Endothelial cell of umbilical vein (primary cell): ENCODE measurements at regions not wholly inside any gene's neighbourhood (a gene's known extent, or its start where the extent isn't known, plus 50 kb on each side); places are given as distances from the start of the nearest gene placed in this dataset.

Experiments
- EZH2 ChIP-seq: IDR thresholded peaks from 2 replicates; pipeline ENCODE4 v1.6.1; 2012; ENCODE audit warnings: borderline replicate concordance, low read depth, mild to moderate bottlenecking, moderate library complexity, low read length, inconsistent platforms; ENCODE audit not compliant: severe bottlenecking
- GATA2 ChIP-seq: IDR thresholded peaks from 2 replicates; pipeline ENCODE4 v1.7.0; 2011; ENCODE audit warnings: low read depth, mild to moderate bottlenecking, moderate library complexity, mixed read lengths, low read length; ENCODE audit not compliant: insufficient read length, insufficient read depth
- POLR2A ChIP-seq: IDR thresholded peaks from 2 replicates; pipeline ENCODE4 v1.6.1; 2012; ENCODE audit warnings: low read depth, mild to moderate bottlenecking, control low read depth, low read length
- POLR2AphosphoS5 ChIP-seq: IDR thresholded peaks from 2 replicates; pipeline ENCODE4 v1.6.1; 2012; ENCODE audit warnings: low read depth, mild to moderate bottlenecking, control low read depth, low read length, moderate library complexity; ENCODE audit not compliant: insufficient read depth
- TF ChIP-seq, protein P1 (sequence below), 2 donors: IDR thresholded peaks; 1 replicate in 1 of 2; 2 replicates in 1 of 2; pipeline ENCODE4 v1.5.1; 2011; ENCODE audit warnings: low read length in 2 of 2, mild to moderate bottlenecking in 2 of 2, moderate library complexity in 2 of 2, control low read depth in 1 of 2, inconsistent platforms in 1 of 2, low read depth in 1 of 2; ENCODE audit not compliant: insufficient read depth in 1 of 2; ENCODE audit errors: extremely low read depth in 1 of 2
- TF ChIP-seq, protein P2 (sequence below): IDR thresholded peaks from 2 replicates; pipeline ENCODE4 v1.6.1; 2011; ENCODE audit not compliant: insufficient read depth, insufficient read length

DNA sequence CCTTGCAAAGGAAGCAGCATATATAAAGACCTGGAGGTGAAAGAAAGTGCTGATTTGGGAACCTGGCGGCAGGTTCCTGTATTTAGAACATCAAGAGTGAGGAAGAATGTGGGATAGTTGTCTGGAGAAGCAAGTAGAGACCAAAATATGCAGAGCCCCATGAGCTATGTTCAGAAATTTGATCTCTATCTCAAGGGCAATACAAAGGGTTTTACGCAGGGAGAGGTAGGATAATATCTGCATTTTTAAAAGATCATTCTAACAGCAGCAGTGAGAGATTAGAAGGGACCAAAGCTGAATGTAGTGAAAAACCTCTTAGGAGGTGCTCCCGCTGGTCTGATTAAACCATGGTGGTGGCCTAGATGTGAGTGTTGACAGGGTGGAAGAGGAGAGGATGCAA lies 453.9 kb upstream of the PKN2 start:
- TF ChIP-seq POLR2AphosphoS5 (no peak), EZH2 (no peak), POLR2A (no peak), GATA2 (no peak)
- TF ChIP-seq, protein P1, sequence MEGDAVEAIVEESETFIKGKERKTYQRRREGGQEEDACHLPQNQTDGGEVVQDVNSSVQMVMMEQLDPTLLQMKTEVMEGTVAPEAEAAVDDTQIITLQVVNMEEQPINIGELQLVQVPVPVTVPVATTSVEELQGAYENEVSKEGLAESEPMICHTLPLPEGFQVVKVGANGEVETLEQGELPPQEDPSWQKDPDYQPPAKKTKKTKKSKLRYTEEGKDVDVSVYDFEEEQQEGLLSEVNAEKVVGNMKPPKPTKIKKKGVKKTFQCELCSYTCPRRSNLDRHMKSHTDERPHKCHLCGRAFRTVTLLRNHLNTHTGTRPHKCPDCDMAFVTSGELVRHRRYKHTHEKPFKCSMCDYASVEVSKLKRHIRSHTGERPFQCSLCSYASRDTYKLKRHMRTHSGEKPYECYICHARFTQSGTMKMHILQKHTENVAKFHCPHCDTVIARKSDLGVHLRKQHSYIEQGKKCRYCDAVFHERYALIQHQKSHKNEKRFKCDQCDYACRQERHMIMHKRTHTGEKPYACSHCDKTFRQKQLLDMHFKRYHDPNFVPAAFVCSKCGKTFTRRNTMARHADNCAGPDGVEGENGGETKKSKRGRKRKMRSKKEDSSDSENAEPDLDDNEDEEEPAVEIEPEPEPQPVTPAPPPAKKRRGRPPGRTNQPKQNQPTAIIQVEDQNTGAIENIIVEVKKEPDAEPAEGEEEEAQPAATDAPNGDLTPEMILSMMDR (IDR thresholded peaks at IDR 0.05; ENCODE audit: extremely low read depth in 1 of 2, insufficient read depth in 1 of 2, low read depth in 1 of 2, low read length in 2 of 2), result no peak
- TF ChIP-seq, protein P2, sequence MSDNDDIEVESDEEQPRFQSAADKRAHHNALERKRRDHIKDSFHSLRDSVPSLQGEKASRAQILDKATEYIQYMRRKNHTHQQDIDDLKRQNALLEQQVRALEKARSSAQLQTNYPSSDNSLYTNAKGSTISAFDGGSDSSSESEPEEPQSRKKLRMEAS, result no peak
